Karpas-422 (cell line): ENCODE measurements at regions not wholly inside any gene's neighbourhood (a gene's known extent, or its start where the extent isn't known, plus 50 kb on each side); places are given as distances from the start of the nearest gene placed in this dataset.

Experiments
- DNase-seq: peaks from one replicate; pipeline ENCODE4 v3.0.0-alpha.2; 2015
- H2AFZ ChIP-seq: fragments of 200-600 bp; sonication (generic); 2 replicates; pipeline ENCODE4 v1.6.1; 2014; ENCODE audit warnings: antibody characterized with exemption, low read length, mixed read lengths
- H3K27ac ChIP-seq: fragments of 200-600 bp; sonication (generic); 2 replicates; pipeline ENCODE4 v1.5.1; 2014; ENCODE audit warnings: mild to moderate bottlenecking, low read length, moderate library complexity
- H3K27me3 ChIP-seq: fragments of 200-600 bp; sonication (generic); 2 replicates; pipeline ENCODE4 v1.6.1; 2014; ENCODE audit warnings: low read length, mixed read lengths
- H3K36me3 ChIP-seq: fragments of 200-600 bp; sonication (generic); 2 replicates; pipeline ENCODE4 v1.6.1; 2014; ENCODE audit warnings: low read length, mixed read lengths; ENCODE audit not compliant: insufficient read depth
- H3K4me1 ChIP-seq: fragments of 200-600 bp; sonication (generic); 2 replicates; pipeline ENCODE4 v1.6.1; 2014; ENCODE audit warnings: mild to moderate bottlenecking, low read length, mixed read lengths
- H3K4me2 ChIP-seq: fragments of 200-600 bp; sonication (generic); 2 replicates; pipeline ENCODE4 v1.6.1; 2014; ENCODE audit warnings: low read length, low read depth, mild to moderate bottlenecking; ENCODE audit not compliant: poor library complexity, severe bottlenecking
- H3K4me3 ChIP-seq: fragments of 200-600 bp; sonication (generic); 2 replicates; pipeline ENCODE4 v1.5.1; 2014; ENCODE audit warnings: mild to moderate bottlenecking, antibody characterized with exemption, low read length, mixed read lengths
- H3K79me2 ChIP-seq: fragments of 200-600 bp; sonication (generic); 2 replicates; pipeline ENCODE4 v1.6.1; 2014; ENCODE audit warnings: mild to moderate bottlenecking, low read length, mixed read lengths
- H3K9ac ChIP-seq: fragments of 200-600 bp; sonication (generic); 2 replicates; pipeline ENCODE4 v1.6.0; 2014; ENCODE audit warnings: low read length
- H3K9me2 ChIP-seq: fragments of 200-600 bp; sonication (generic), shearing (Covaris generic); replicated peaks from 2 replicates; pipeline ENCODE4 v1.6.0; 2014; ENCODE audit warnings: mild to moderate bottlenecking, low read length, moderate library complexity; ENCODE audit not compliant: insufficient read depth
- H3K9me3 ChIP-seq: fragments of 300-700, 200-600 bp; sonication (generic); 2 replicates; pipeline ENCODE4 v1.6.1; 2014; ENCODE audit warnings: low read length, mixed read lengths
- H4K20me1 ChIP-seq: fragments of 200-600 bp; sonication (generic); 2 replicates; pipeline ENCODE4 v1.6.1; 2014; ENCODE audit warnings: mild to moderate bottlenecking, antibody characterized with exemption, low read length, low read depth; ENCODE audit not compliant: insufficient read depth

DNA sequence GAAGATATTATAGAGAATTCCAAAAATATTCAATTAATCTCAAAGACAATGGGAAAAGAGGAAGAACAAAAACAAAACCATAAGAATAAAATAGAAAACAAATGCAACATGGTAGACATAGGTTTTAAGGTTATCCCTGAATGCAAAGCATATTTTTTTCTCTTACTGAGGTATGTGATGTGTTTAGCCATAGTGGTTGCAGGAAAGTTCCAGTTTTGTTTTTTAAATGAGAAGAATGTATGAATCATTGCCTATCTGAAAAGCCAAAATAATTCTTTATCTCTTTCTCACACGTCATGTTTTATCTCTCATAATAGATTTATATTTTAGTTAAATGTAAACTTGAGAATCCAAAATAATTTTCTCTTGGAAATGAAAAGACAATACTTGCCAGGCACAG lies 2591.7 kb upstream of the PCDH20 start:
- Histone ChIP-seq H4K20me1 (no peaks in the 10 kb centered on the region), H3K4me2 (no peak overlapping the region), H3K9ac (no peak overlapping the region), H3K9me3 (no peaks in the 10 kb centered on the region), H3K36me3 (no peaks in the 10 kb centered on the region), H2AFZ (no peak overlapping the region), H3K4me1 (no peaks in the 10 kb centered on the region), H3K9me2 (no peaks in the 10 kb centered on the region), H3K4me3 (no peak overlapping the region), H3K79me2 (no peaks in the 10 kb centered on the region), H3K27ac (no peak overlapping the region), H3K27me3 (no peaks in the 10 kb centered on the region)
- DNase-seq: no peak

DNA sequence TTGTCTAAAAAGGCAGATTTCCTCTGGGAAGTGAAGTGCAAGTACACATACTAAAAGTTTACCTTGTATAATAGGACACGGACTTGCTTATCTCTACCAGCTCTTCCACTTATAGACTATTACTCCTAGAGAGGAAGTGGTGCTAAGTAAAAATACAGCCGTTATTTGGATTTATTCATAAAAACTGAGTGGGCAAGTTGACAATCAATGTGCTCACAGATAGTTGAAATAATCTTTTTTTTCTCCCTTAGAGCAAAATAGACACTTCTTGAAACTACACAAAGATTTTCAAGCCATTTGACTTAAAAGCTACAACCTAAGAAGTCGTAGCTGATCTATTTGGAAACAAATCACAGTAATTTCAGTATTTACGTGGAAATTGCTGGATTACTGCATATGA lies 2584.7 kb upstream of the PCDH20 start:
- Histone ChIP-seq H3K9me3 (no peaks in the 10 kb centered on the region), H3K27ac (no peak overlapping the region), H4K20me1 (no peaks in the 10 kb centered on the region), H3K79me2 (no peaks in the 10 kb centered on the region), H3K9ac (no peak overlapping the region), H3K4me1 (no peaks in the 10 kb centered on the region), H2AFZ (peak overlapping the region; percentile 59), H3K4me3 (no peak overlapping the region), H3K9me2 (no peaks in the 10 kb centered on the region), H3K36me3 (no peaks in the 10 kb centered on the region), H3K4me2 (no peak overlapping the region), H3K27me3 (no peaks in the 10 kb centered on the region)
- no peak for DNase-seq

DNA sequence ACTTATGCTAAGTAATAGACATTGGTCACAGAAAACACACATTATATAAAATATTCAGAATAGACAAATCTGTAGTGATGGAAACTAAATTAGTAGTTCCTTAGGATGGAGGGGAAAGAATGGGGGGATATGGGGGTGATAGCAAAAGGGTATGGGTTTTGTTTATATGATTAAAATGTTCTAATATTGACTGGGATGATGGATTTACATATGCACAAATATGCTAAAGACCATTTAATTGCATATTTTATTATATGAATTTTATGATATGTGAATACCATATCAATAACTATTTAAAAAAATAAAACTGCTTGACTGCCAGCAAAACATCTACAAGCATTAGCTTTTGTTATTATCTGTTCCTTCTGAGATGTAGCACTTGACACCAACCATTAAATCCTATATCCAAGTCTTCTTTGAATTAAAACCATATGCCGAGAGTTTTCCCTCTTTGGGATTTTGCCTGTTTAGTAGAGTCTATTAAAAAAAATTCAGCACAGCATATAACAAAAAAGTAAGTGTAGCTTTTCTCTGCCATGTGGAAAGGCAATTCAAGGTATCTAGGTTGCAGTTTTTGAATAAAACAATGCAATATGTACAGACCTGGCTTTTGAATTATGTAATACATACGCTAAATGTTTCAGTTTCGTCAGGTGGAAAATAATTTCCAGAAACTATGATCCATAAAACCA lies 2584.1 kb upstream of the PCDH20 start:
- Histone ChIP-seq H3K36me3 (no peaks in the 10 kb centered on the region), H3K4me2 (no peak overlapping the region), H3K4me1 (no peaks in the 10 kb centered on the region), H3K79me2 (no peaks in the 10 kb centered on the region), H4K20me1 (no peaks in the 10 kb centered on the region), H3K27me3 (no peaks in the 10 kb centered on the region), H3K27ac (no peak overlapping the region), H2AFZ (peak overlapping the region; percentile 59; the same call in 1 of the 2 replicates), H3K9me2 (no peaks in the 10 kb centered on the region), H3K9me3 (no peaks in the 10 kb centered on the region), H3K9ac (no peak overlapping the region), H3K4me3 (no peak overlapping the region)
- no peak for DNase-seq

DNA sequence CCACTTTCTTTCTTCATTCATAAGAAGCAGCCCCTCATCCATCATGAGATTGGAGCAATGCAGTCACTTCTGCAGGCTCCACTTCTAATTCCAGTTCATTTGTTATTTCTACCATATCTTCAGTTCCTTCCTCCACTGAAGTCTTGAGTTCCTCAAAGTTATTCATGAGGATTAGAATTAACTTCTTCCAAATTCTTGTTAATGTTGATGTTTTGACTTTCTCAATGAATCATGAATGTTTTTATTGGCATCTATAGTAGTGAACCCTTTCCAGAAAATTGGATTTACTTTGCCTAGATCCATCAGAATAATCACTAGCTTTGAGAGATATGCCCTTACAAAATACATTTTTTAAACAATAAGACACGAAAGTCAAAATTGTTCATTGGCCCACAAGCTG lies 2567.7 kb upstream of the PCDH20 start:
- H3K9me2 ChIP-seq: no peaks in the 10 kb centered on the region
- no peaks in the 10 kb centered on the region for H3K9me3 ChIP-seq
- H2AFZ ChIP-seq: no peak overlapping the region
- H3K9ac ChIP-seq: no peak overlapping the region
- H3K79me2 ChIP-seq: no peaks in the 10 kb centered on the region
- no peaks in the 10 kb centered on the region for H3K4me1 ChIP-seq
- no peaks in the 10 kb centered on the region for H3K27me3 ChIP-seq
- no peak overlapping the region for H3K4me3 ChIP-seq
- no peak overlapping the region for H3K27ac ChIP-seq
- no peaks in the 10 kb centered on the region for H4K20me1 ChIP-seq
- no peak for DNase-seq
- no peak overlapping the region for H3K4me2 ChIP-seq
- H3K36me3 ChIP-seq: no peaks in the 10 kb centered on the region

DNA sequence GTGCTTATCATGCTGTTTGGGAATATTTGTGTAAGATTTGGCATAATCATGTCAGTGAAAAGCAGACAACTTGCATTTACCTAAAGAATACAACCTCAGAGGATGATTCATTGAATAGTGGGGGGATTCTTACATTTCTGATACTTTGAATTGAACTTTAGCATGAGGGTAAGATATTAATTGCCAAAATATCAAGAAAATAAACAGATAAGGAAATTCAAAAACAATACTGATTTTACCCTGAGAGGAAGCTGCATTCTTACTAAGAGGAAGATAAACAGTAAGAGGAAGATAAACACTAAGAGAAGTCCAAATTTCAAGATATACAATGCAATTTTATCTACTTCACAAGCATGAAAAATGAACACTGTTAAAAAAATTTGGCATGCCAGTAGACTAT lies 2564.3 kb upstream of the PCDH20 start:
- H3K9me3 ChIP-seq: no peaks in the 10 kb centered on the region
- H2AFZ ChIP-seq: no peak overlapping the region
- H3K79me2 ChIP-seq: no peaks in the 10 kb centered on the region
- H3K36me3 ChIP-seq: no peaks in the 10 kb centered on the region
- H3K4me2 ChIP-seq: no peak overlapping the region
- H3K9ac ChIP-seq: no peak overlapping the region
- H3K27me3 ChIP-seq: no peaks in the 10 kb centered on the region
- H4K20me1 ChIP-seq: no peaks in the 10 kb centered on the region
- DNase-seq: no peak
- no peaks in the 10 kb centered on the region for H3K9me2 ChIP-seq
- no peak overlapping the region for H3K4me3 ChIP-seq
- no peaks in the 10 kb centered on the region; the same call in 1 of the 2 replicates for H3K4me1 ChIP-seq
- H3K27ac ChIP-seq: no peak overlapping the region

DNA sequence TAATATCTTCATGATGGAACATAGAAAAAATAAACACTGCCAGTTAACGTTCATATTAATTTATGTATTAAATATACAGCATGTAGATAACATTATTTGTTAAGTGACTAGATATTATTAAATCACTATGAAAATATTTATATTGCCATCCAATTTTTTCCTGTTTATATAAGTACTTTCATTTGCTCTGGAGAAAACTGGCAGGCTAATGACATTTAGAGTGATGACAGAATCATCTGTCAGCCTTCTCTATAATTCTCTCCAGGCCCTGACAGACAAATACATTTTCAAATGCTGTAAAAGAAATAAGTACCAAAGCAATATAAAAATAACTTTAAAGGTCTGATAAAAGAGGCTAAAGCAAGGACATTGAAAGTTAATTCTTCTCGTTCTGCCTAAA lies 2556.7 kb upstream of the PCDH20 start:
- Histone ChIP-seq H3K9me2 (no peaks in the 10 kb centered on the region), H3K79me2 (no peaks in the 10 kb centered on the region), H3K4me2 (no peak overlapping the region), H3K9ac (no peak overlapping the region), H3K4me3 (no peak overlapping the region), H2AFZ (no peak overlapping the region), H4K20me1 (no peaks in the 10 kb centered on the region), H3K4me1 (no peaks in the 10 kb centered on the region), H3K9me3 (no peaks in the 10 kb centered on the region), H3K27me3 (no peaks in the 10 kb centered on the region), H3K27ac (no peak overlapping the region), H3K36me3 (no peaks in the 10 kb centered on the region)
- no peak for DNase-seq

DNA sequence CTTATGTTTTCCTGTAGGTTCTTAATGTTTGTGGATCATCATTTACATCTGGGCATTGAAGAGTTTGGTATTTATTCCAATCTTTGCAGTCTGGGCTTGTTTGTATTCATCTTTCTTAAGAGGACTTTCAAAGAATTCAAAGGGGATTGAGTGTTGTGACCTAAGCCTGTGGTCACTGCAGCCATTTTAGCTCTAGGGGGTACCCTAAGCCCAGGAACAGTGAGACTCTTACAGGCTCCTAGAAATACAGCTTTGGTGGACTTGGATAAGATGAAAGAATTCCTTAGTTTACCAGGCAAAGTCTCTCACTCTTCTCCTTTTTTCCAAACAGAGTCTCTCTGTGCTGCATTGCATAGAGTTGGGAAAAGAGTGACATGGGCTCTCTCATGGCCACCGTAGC lies 2539.0 kb upstream of the PCDH20 start:
- no peak overlapping the region for H3K9ac ChIP-seq
- no peak overlapping the region for H3K4me2 ChIP-seq
- H3K4me1 ChIP-seq: no peaks in the 10 kb centered on the region
- no peaks in the 10 kb centered on the region for H3K79me2 ChIP-seq
- no peaks in the 10 kb centered on the region for H3K9me2 ChIP-seq
- H3K9me3 ChIP-seq: no peaks in the 10 kb centered on the region
- H2AFZ ChIP-seq: 0 out of 2 replicates have a peak overlapping the region, but pooled peaks have one; percentile 10
- H3K4me3 ChIP-seq: no peak overlapping the region
- no peaks in the 10 kb centered on the region for H3K27me3 ChIP-seq
- DNase-seq: no peak
- H3K27ac ChIP-seq: no peak overlapping the region
- H4K20me1 ChIP-seq: no peaks in the 10 kb centered on the region
- H3K36me3 ChIP-seq: no peaks in the 10 kb centered on the region

DNA sequence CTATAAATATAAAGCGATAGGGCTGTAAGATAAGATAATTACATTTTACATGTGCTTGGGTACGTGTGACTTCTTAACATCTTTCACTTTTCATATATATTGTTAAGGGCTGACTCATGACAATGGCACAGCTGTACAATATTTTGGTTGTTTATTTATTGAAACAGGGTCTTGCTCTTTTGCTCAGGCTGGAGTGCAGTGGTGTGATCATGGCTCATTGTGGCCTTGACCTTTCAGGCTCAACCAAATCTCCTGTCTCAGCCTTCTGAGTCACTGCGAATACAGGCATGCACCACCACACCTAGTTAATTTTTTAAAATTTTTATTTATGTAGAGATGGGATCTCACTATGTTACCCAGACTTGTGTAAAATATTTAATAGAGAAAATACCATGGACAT lies 2532.4 kb upstream of the PCDH20 start:
- Histone ChIP-seq H3K4me1 (peaks cover 2% of the 10 kb centered on the region; the same call in 1 of the 2 replicates), H4K20me1 (no peaks in the 10 kb centered on the region), H3K4me2 (no peak overlapping the region), H3K4me3 (no peak overlapping the region), H2AFZ (no peak overlapping the region), H3K9ac (no peak overlapping the region), H3K79me2 (no peaks in the 10 kb centered on the region), H3K9me3 (no peaks in the 10 kb centered on the region), H3K36me3 (no peaks in the 10 kb centered on the region), H3K9me2 (no peaks in the 10 kb centered on the region), H3K27me3 (no peaks in the 10 kb centered on the region), H3K27ac (no peak overlapping the region)
- DNase-seq: no peak
